ENCODE measurements at regions not wholly inside any gene's neighbourhood (a gene's known extent, or its start where the extent isn't known, plus 50 kb on each side); places are given as distances from the start of the nearest gene placed in this dataset.

- no peak overlapping the region for H3K18ac ChIP-seq (ENCODE audit: low read depth in 1 of 2, low read length in 2 of 2)
- no peak overlapping the region for H3K4me2 ChIP-seq (ENCODE audit: low read length, poor library complexity, severe bottlenecking)
- no peak overlapping the region for H3K4me3 ChIP-seq (ENCODE audit: insufficient read depth in 1 of 2, low read depth in 1 of 2, low read length in 2 of 2)
- H2BK12ac ChIP-seq (ENCODE audit: low read length in 2 of 2), result no peak overlapping the region
- no peaks in the 10 kb centered on the region for H3K36me3 ChIP-seq (ENCODE audit: control insufficient read depth in 1 of 2, insufficient read depth in 2 of 2, low read depth in 1 of 2, low read length in 2 of 2)
- H3K4ac ChIP-seq (ENCODE audit: low read depth in 1 of 2, low read length in 2 of 2), result no peak overlapping the region
- H3K27ac ChIP-seq (ENCODE audit: low read length, poor library complexity, severe bottlenecking), result no peak overlapping the region
- DNase-seq, result no peak
- H3K79me1 ChIP-seq (replicated peaks; ENCODE audit: low read length, poor library complexity, severe bottlenecking), result no peaks in the 10 kb centered on the region
- H3K4me1 ChIP-seq (ENCODE audit: control insufficient read depth, insufficient read depth, low read depth, low read length), result no peaks in the 10 kb centered on the region
- no peak overlapping the region for H2BK15ac ChIP-seq (ENCODE audit: low read depth, poor library complexity, severe bottlenecking)
- H3K14ac ChIP-seq (ENCODE audit: low read length in 2 of 2), result no peak overlapping the region
- H2AK5ac ChIP-seq (ENCODE audit: low read length, severe bottlenecking), result no peak overlapping the region
- no peaks in the 10 kb centered on the region for H3K9me3 ChIP-seq (ENCODE audit: control insufficient read depth, low read length)
- no peak overlapping the region for H2AFZ ChIP-seq (ENCODE audit: low read depth, low read length)
- no peaks in the 10 kb centered on the region for H3K27me3 ChIP-seq (ENCODE audit: control insufficient read depth in 1 of 2, insufficient read depth in 1 of 2, low read length in 2 of 2)
- H3K9ac ChIP-seq (ENCODE audit: low read length), result no peak overlapping the region
- H4K8ac ChIP-seq (ENCODE audit: low read length), result no peak overlapping the region
- no peak overlapping the region for H4K91ac ChIP-seq (ENCODE audit: low read length)
- H3K23ac ChIP-seq (ENCODE audit: low read length in 2 of 2), result no peak overlapping the region
- no peak overlapping the region for H2BK120ac ChIP-seq (ENCODE audit: low read depth, low read length)
- no peak overlapping the region for H2BK5ac ChIP-seq (ENCODE audit: low read depth, low read length, poor library complexity, severe bottlenecking)
- 94% methylated on average over 6 of the region's 6 CpGs for WGBS
These were observed 661.6 kb downstream of the PLCL1 start for GRCh38 chr2:198465970-198466369.

GRCh38 chr2:198456418-198456817 is 652.0 kb downstream of the PLCL1 start:
- Histone ChIP-seq H2BK5ac (ENCODE audit: low read depth, low read length, poor library complexity, severe bottlenecking) (no peak overlapping the region), H3K4me2 (ENCODE audit: low read length, poor library complexity, severe bottlenecking) (no peak overlapping the region), H3K4me3 (ENCODE audit: insufficient read depth in 1 of 2, low read depth in 1 of 2, low read length in 2 of 2) (no peak overlapping the region), H2BK15ac (ENCODE audit: low read depth, poor library complexity, severe bottlenecking) (no peak overlapping the region), H3K9me3 (ENCODE audit: control insufficient read depth, low read length) (no peaks in the 10 kb centered on the region), H2AFZ (ENCODE audit: low read depth, low read length) (no peak overlapping the region), H4K91ac (ENCODE audit: low read length) (no peak overlapping the region), H3K27ac (ENCODE audit: low read length, poor library complexity, severe bottlenecking) (no peak overlapping the region), H2BK12ac (ENCODE audit: low read length in 2 of 2) (no peak overlapping the region), H4K8ac (ENCODE audit: low read length) (no peak overlapping the region), H3K23ac (ENCODE audit: low read length in 2 of 2) (no peak overlapping the region), H3K79me1 (replicated peaks; ENCODE audit: low read length, poor library complexity, severe bottlenecking) (no peaks in the 10 kb centered on the region), H3K27me3 (ENCODE audit: control insufficient read depth in 1 of 2, insufficient read depth in 1 of 2, low read length in 2 of 2) (no peaks in the 10 kb centered on the region), H2BK120ac (ENCODE audit: low read depth, low read length) (no peak overlapping the region), H2AK5ac (ENCODE audit: low read length, severe bottlenecking) (no peak overlapping the region), H3K4ac (ENCODE audit: low read depth in 1 of 2, low read length in 2 of 2) (no peak overlapping the region), H3K14ac (ENCODE audit: low read length in 2 of 2) (no peak overlapping the region), H3K9ac (ENCODE audit: low read length) (no peak overlapping the region), H3K36me3 (ENCODE audit: control insufficient read depth in 1 of 2, insufficient read depth in 2 of 2, low read depth in 1 of 2, low read length in 2 of 2) (no peaks in the 10 kb centered on the region), H3K18ac (ENCODE audit: low read depth in 1 of 2, low read length in 2 of 2) (no peak overlapping the region), H3K4me1 (ENCODE audit: control insufficient read depth, insufficient read depth, low read depth, low read length) (no peaks in the 10 kb centered on the region)
- no peak for DNase-seq
- WGBS, result 73% methylated on average over 2 of the region's 2 CpGs

GRCh38 chr2:198453866-198454265 is 649.5 kb downstream of the PLCL1 start:
- H3K27me3 ChIP-seq (ENCODE audit: control insufficient read depth in 1 of 2, insufficient read depth in 1 of 2, low read length in 2 of 2), result no peaks in the 10 kb centered on the region
- H2BK120ac ChIP-seq (ENCODE audit: low read depth, low read length), result no peak overlapping the region
- no peaks in the 10 kb centered on the region for H3K4me1 ChIP-seq (ENCODE audit: control insufficient read depth, insufficient read depth, low read depth, low read length)
- no peak overlapping the region for H4K8ac ChIP-seq (ENCODE audit: low read length)
- no peak overlapping the region for H3K14ac ChIP-seq (ENCODE audit: low read length in 2 of 2)
- H3K4me3 ChIP-seq (ENCODE audit: insufficient read depth in 1 of 2, low read depth in 1 of 2, low read length in 2 of 2), result no peak overlapping the region
- H3K27ac ChIP-seq (ENCODE audit: low read length, poor library complexity, severe bottlenecking), result no peak overlapping the region
- no peak overlapping the region for H4K91ac ChIP-seq (ENCODE audit: low read length)
- no peak overlapping the region for H2BK12ac ChIP-seq (ENCODE audit: low read length in 2 of 2)
- DNase-seq, result no peak
- H3K9me3 ChIP-seq (ENCODE audit: control insufficient read depth, low read length), result no peaks in the 10 kb centered on the region
- no peak overlapping the region for H3K4me2 ChIP-seq (ENCODE audit: low read length, poor library complexity, severe bottlenecking)
- no peak overlapping the region for H2AK5ac ChIP-seq (ENCODE audit: low read length, severe bottlenecking)
- H2BK5ac ChIP-seq (ENCODE audit: low read depth, low read length, poor library complexity, severe bottlenecking), result no peak overlapping the region
- no peaks in the 10 kb centered on the region for H3K79me1 ChIP-seq (replicated peaks; ENCODE audit: low read length, poor library complexity, severe bottlenecking)
- 83% methylated on average over 2 of the region's 2 CpGs for WGBS
- H2AFZ ChIP-seq (ENCODE audit: low read depth, low read length), result no peak overlapping the region
- H3K9ac ChIP-seq (ENCODE audit: low read length), result no peak overlapping the region
- H3K18ac ChIP-seq (ENCODE audit: low read depth in 1 of 2, low read length in 2 of 2), result no peak overlapping the region
- no peaks in the 10 kb centered on the region for H3K36me3 ChIP-seq (ENCODE audit: control insufficient read depth in 1 of 2, insufficient read depth in 2 of 2, low read depth in 1 of 2, low read length in 2 of 2)
- H2BK15ac ChIP-seq (ENCODE audit: low read depth, poor library complexity, severe bottlenecking), result no peak overlapping the region
- no peak overlapping the region for H3K4ac ChIP-seq (ENCODE audit: low read depth in 1 of 2, low read length in 2 of 2)
- H3K23ac ChIP-seq (ENCODE audit: low read length in 2 of 2), result no peak overlapping the region

GRCh38 chr2:198452327-198452726 is 647.9 kb downstream of the PLCL1 start:
- Histone ChIP-seq H2AFZ (ENCODE audit: low read depth, low read length) (no peak overlapping the region), H3K4me3 (ENCODE audit: insufficient read depth in 1 of 2, low read depth in 1 of 2, low read length in 2 of 2) (no peak overlapping the region)
- WGBS, result 47% methylated on average over 1 of the region's 1 CpG

More at GRCh38 chr2:198452327-198452726, 647.9 kb downstream of the PLCL1 start:
- H2BK12ac ChIP-seq (ENCODE audit: low read length in 2 of 2), result no peak overlapping the region
- no peak overlapping the region for H2BK5ac ChIP-seq (ENCODE audit: low read depth, low read length, poor library complexity, severe bottlenecking)
- no peak overlapping the region for H3K14ac ChIP-seq (ENCODE audit: low read length in 2 of 2)
- no peaks in the 10 kb centered on the region for H3K79me1 ChIP-seq (replicated peaks; ENCODE audit: low read length, poor library complexity, severe bottlenecking)
- no peaks in the 10 kb centered on the region for H3K4me1 ChIP-seq (ENCODE audit: control insufficient read depth, insufficient read depth, low read depth, low read length)
- H2AK5ac ChIP-seq (ENCODE audit: low read length, severe bottlenecking), result no peak overlapping the region
- H4K8ac ChIP-seq (ENCODE audit: low read length), result no peak overlapping the region
- DNase-seq, result no peak
- H3K23ac ChIP-seq (ENCODE audit: low read length in 2 of 2), result no peak overlapping the region
- H3K36me3 ChIP-seq (ENCODE audit: control insufficient read depth in 1 of 2, insufficient read depth in 2 of 2, low read depth in 1 of 2, low read length in 2 of 2), result no peaks in the 10 kb centered on the region
- no peak overlapping the region for H2BK15ac ChIP-seq (ENCODE audit: low read depth, poor library complexity, severe bottlenecking)
- H3K4ac ChIP-seq (ENCODE audit: low read depth in 1 of 2, low read length in 2 of 2), result no peak overlapping the region
- no peaks in the 10 kb centered on the region for H3K9me3 ChIP-seq (ENCODE audit: control insufficient read depth, low read length)
- H3K27ac ChIP-seq (ENCODE audit: low read length, poor library complexity, severe bottlenecking), result no peak overlapping the region
- H4K91ac ChIP-seq (ENCODE audit: low read length), result no peak overlapping the region
- no peaks in the 10 kb centered on the region for H3K27me3 ChIP-seq (ENCODE audit: control insufficient read depth in 1 of 2, insufficient read depth in 1 of 2, low read length in 2 of 2)
- no peak overlapping the region for H3K9ac ChIP-seq (ENCODE audit: low read length)
- H2BK120ac ChIP-seq (ENCODE audit: low read depth, low read length), result no peak overlapping the region
- no peak overlapping the region for H3K4me2 ChIP-seq (ENCODE audit: low read length, poor library complexity, severe bottlenecking)
- H3K18ac ChIP-seq (ENCODE audit: low read depth in 1 of 2, low read length in 2 of 2), result no peak overlapping the region
